Thyroid gland (tissue), 4 donors: ENCODE measurements at regions not wholly inside any gene's neighbourhood (a gene's known extent, or its start where the extent isn't known, plus 50 kb on each side); places are given as distances from the start of the nearest gene placed in this dataset.

Source experiments
- DNase-seq, 2 donors: peaks; one replicate each; pipeline ENCODE4 v3.0.0-alpha.2; 2019
- H3K27ac ChIP-seq, 3 donors: fragments of 200-600 bp; sonication (generic); 1 replicate in 2 of 3; 2 replicates in 1 of 3; pipeline ENCODE4 v1.5.1; 2016 to 2019; ENCODE audit warnings: mild to moderate bottlenecking in 1 of 3, moderate library complexity in 1 of 3
- H3K27me3 ChIP-seq: fragments of 200-600 bp; sonication (generic); one replicate; pipeline ENCODE4 v1.5.1; 2019
- H3K36me3 ChIP-seq, 2 donors: fragments of 200-600 bp; sonication (generic); one replicate each; pipeline ENCODE4 v1.5.1; 2016 to 2019
- H3K4me1 ChIP-seq, 2 donors: fragments of 200-600 bp; sonication (generic); one replicate each; pipeline ENCODE4 v1.5.1; 2017 to 2019
- H3K4me3 ChIP-seq, 3 donors: fragments of 200-600 bp; sonication (generic); replicated peaks in 1 of 3; 1 replicate in 2 of 3; 2 replicates in 1 of 3; pipeline ENCODE4 v1.5.1; 2016; ENCODE audit warnings: mild to moderate bottlenecking in 1 of 3
- H3K9me3 ChIP-seq: fragments of 200-600 bp; sonication (generic); one replicate; pipeline ENCODE4 v1.5.1; 2017
- CTCF ChIP-seq, 6 experiments: fragments of 200-600 bp in 3 of 6; fragments of 450-650 bp in 3 of 6; sonication (generic) in 3 of 6; IDR thresholded peaks; one replicate each; pipeline ENCODE4 v1.5.1; 2016 to 2019; ENCODE audit warnings: antibody characterized with exemption in 6 of 6, mild to moderate bottlenecking in 2 of 6, inconsistent platforms in 1 of 6, moderate library complexity in 1 of 6
- POLR2A ChIP-seq, 2 donors: fragments of 450-650 bp; IDR thresholded peaks; one replicate each; pipeline ENCODE4 v1.6.1; 2017; ENCODE audit warnings: antibody characterized with exemption in 2 of 2, mild to moderate bottlenecking in 2 of 2, moderate library complexity in 1 of 2
- WGBS, 2 donors: methylation state at CpG; one replicate each; pipeline ENCODE4 v1.1.5; 2017; 5-methylcytosine and 5-hydroxymethylcytosine counted together
- intact Hi-C: fragments of 100-400 bp; cut with DNase I; formaldehyde crosslinking; loops from one replicate; pipeline ENCODE4 v1.15.1; 2023

GRCh38 chr11:81449588-81450156, 1284.0 kb downstream of the FAM181B start:
- 88 to 91% methylated on average over 5 of the region's 5 CpGs for WGBS, 2 donors
- intact Hi-C loops = no loop called here

GRCh38 chr11:81444297-81444696, 1289.4 kb downstream of the FAM181B start:
- intact Hi-C loops = no loop called here
- H3K27me3 ChIP-seq = no peaks in the 10 kb centered on the region
- no peaks in the 10 kb centered on the region for H3K36me3 ChIP-seq
- no peak overlapping the region for H3K4me3 ChIP-seq
- H3K4me1 ChIP-seq = no peaks in the 10 kb centered on the region
- H3K27ac ChIP-seq = no peak overlapping the region
- no peak for TF ChIP-seq POLR2A (IDR thresholded peaks at IDR 0.05)
- no peak for TF ChIP-seq CTCF (IDR thresholded peaks at IDR 0.05)
- DNase-seq = no peak
- 26 to 47% methylated on average over 1 of the region's 1 CpG for WGBS, 2 donors
- H3K9me3 ChIP-seq = no peaks in the 10 kb centered on the region

More at GRCh38 chr11:81449588-81450156, 1284.0 kb downstream of the FAM181B start:
- no peak for DNase-seq
- TF ChIP-seq CTCF (IDR thresholded peaks at IDR 0.05) (no peak), POLR2A (IDR thresholded peaks at IDR 0.05) (no peak)
- H3K27me3 ChIP-seq = no peaks in the 10 kb centered on the region
- H3K27ac ChIP-seq = no peak overlapping the region
- no peak overlapping the region for H3K4me3 ChIP-seq
- H3K4me1 ChIP-seq = no peaks in the 10 kb centered on the region
- no peaks in the 10 kb centered on the region for H3K36me3 ChIP-seq
- H3K9me3 ChIP-seq = no peaks in the 10 kb centered on the region

- no peak for DNase-seq
- Histone ChIP-seq H3K27me3 (no peaks in the 10 kb centered on the region), H3K36me3 (no peaks in the 10 kb centered on the region), H3K4me3 (no peak overlapping the region), H3K9me3 (no peaks in the 10 kb centered on the region), H3K4me1 (no peaks in the 10 kb centered on the region), H3K27ac (no peak overlapping the region)
- 95 to 98% methylated on average over 1 of the region's 1 CpG for whole genome bisulfite sequencing, 2 donors
- intact Hi-C loops = no loop called here
- TF ChIP-seq CTCF (IDR thresholded peaks at IDR 0.05) (no peak), POLR2A (IDR thresholded peaks at IDR 0.05) (no peak)
These were observed 1301.3 kb downstream of the FAM181B start for GRCh38 chr11:81432333-81432732.

DNA sequence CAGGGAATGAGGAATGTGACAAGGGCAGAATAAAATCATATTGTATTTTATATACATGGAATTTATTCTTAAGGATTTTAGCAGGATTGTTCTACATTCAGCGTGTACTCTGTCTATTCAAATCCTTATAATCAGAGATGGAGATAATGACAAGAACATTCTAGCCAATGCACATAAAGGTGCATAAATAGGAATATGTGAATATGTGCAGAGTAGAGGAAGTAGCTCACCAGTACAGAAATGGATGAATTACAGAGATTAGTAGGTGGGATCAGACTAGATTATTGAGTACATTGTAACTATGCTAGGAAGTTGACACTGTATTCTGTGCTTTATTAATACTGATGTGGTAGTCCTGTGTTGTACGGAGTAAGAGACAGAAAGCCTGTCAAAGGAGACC, 1308.8 kb downstream of the FAM181B start:
- TF ChIP-seq CTCF (IDR thresholded peaks at IDR 0.05) (no peak), POLR2A (IDR thresholded peaks at IDR 0.05) (no peak)
- Histone ChIP-seq H3K9me3 (no peaks in the 10 kb centered on the region), H3K4me1 (no peaks in the 10 kb centered on the region), H3K4me3 (no peak overlapping the region), H3K36me3 (no peaks in the 10 kb centered on the region), H3K27ac (no peak overlapping the region), H3K27me3 (no peaks in the 10 kb centered on the region)
- intact Hi-C loops = no loop called here
- WGBS, 2 donors = 93 to 95% methylated on average over 2 of the region's 2 CpGs
- no peak for DNase-seq

DNA sequence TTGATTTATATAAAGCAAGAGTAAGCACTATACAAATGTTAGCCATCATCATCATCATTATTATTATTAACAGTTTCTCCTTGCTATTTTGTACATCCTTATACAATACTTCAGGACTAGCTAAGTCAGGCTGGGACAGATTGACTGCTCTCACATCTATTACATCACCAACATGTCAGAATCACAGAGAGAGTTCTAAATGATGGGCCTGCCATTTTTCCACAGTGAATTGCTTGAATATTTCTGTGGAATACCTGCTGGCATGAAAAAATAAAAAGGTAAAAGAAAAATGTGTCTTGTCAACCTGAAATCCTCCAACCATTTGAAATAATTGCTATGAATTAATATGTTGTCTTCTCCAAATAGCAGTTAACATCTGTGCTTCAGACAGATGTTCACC, 1311.3 kb downstream of the FAM181B start:
- TF ChIP-seq CTCF (IDR thresholded peaks at IDR 0.05) = no peak
- no peak for TF ChIP-seq POLR2A (IDR thresholded peaks at IDR 0.05)
- intact Hi-C loops = no loop called here
- Histone ChIP-seq H3K9me3 (no peaks in the 10 kb centered on the region), H3K4me3 (no peak overlapping the region), H3K27ac (no peak overlapping the region), H3K36me3 (no peaks in the 10 kb centered on the region), H3K27me3 (no peaks in the 10 kb centered on the region), H3K4me1 (no peaks in the 10 kb centered on the region)
- DNase-seq = no peak
